ENCODE measurements at regions not wholly inside any gene's neighbourhood (a gene's known extent, or its start where the extent isn't known, plus 50 kb on each side); places are given as distances from the start of the nearest gene placed in this dataset.
"Not testable (repeated sequence)": the region's sequence is repeated elsewhere in the genome, so short reads cannot be mapped to it uniquely, and the experiment has no call there.

DNA sequence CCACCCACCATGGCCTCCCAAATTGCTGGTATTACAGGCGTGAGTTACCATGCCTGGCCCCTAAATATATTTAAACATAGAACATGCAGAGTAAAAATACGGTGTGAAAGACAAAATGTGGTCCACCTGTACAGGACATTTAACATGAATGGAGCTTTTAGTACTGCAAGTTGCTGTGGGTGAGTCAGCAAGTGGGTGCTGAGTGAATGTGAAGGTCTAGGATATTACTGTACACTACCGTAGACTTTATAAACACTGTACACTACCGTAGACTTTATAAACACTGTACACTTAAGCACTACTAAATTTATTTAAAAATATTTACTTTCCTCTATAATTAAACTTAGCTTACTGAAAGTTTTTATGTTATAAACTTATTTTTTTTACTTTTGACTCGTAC, 317.8 kb downstream of the PRDM9 start:
- TF ChIP-seq EZH2 (IDR thresholded peaks at IDR 0.05) (no peak), POLR2AphosphoS5 (IDR thresholded peaks at IDR 0.05; ENCODE audit: borderline replicate concordance, low read depth, low read length) (no peak), FOXP2 (optimal IDR thresholded peaks at IDR 0.05; ENCODE audit: control extremely low read depth, extremely low read length, insufficient read depth) (no peak)
- no peak for DNase-seq (ENCODE audit: low read depth, low spot score)
- H3K4me3 ChIP-seq: no peak overlapping the region
- H3K27ac ChIP-seq: no peak overlapping the region
- H3K9me3 ChIP-seq (ENCODE audit: low read depth, low read length): no peaks in the 10 kb centered on the region
- H3K36me3 ChIP-seq (ENCODE audit: insufficient read depth, low read length): no peaks in the 10 kb centered on the region
- no peak overlapping the region for H3K9ac ChIP-seq (ENCODE audit: insufficient read length)

DNA sequence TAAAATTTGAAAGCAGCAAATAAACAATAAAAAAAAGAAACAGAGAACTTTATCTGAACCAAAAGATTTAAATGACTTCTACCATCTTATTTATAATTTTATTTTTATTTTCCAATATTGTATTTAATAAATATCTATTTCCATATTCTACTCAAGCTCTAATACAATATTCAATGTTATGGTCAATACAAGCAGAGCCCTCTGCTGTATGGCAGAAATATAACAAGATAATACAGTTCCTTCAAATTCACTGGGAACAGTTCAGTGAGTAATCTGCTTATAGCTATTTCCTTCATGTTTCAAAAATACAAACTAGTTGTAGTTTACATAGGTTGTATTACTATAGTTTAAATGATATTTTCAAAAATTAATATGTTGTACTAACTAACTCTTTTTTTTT, 332.7 kb downstream of the PRDM9 start:
- Histone ChIP-seq H3K27ac (no peak overlapping the region), H3K9me3 (ENCODE audit: low read depth, low read length) (peaks cover 9% of the 10 kb centered on the region; the same call in 1 of the 2 replicates), H3K4me3 (no peak overlapping the region), H3K36me3 (ENCODE audit: insufficient read depth, low read length) (no peaks in the 10 kb centered on the region), H3K9ac (ENCODE audit: insufficient read length) (no peak overlapping the region)
- TF ChIP-seq EZH2 (IDR thresholded peaks at IDR 0.05): no peak
- TF ChIP-seq POLR2AphosphoS5 (IDR thresholded peaks at IDR 0.05; ENCODE audit: borderline replicate concordance, low read depth, low read length): no peak
- no peak for TF ChIP-seq FOXP2 (optimal IDR thresholded peaks at IDR 0.05; ENCODE audit: control extremely low read depth, extremely low read length, insufficient read depth)
- DNase-seq (ENCODE audit: low read depth, low spot score): no peak

DNA sequence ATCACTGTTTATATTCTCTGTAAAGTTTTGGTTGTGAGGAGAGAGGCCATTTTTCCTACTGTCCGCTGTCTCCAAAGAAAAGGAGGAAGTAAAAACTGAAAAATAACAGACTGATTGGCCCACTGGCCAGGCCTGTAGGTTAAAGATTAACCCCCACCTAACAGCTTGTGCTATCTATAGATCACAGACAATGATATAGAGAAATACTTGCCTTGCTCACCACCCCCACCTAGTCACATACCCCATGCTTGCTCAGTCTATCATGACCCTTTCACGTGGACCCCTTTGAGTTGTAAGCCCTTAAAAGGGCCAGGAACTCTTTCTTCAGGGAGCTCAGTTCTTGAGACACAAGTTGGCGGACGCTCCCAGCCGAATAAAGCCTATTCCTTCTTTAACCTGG, 357.4 kb downstream of the PRDM9 start:
- no peak overlapping the region for H3K9ac ChIP-seq (ENCODE audit: insufficient read length)
- no peak for DNase-seq (ENCODE audit: low read depth, low spot score)

DNA sequence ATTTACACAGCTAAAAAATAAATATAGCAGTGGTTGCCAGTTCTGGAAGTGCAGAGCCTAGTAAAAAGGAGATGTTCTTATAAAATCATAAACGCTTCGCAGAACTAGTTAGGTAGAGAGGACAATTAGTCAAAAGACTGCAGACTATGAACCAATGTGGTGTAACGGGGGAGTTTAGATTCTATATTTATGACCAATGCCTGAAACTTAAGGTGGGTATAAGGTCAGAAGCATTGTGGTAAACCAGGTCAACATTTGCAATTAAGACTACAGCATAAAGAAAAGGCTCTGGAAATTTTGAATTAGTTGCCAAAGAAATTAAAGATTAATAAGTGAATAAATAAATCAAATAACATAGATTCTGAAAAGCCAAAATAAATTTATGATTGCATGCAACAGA, 370.4 kb downstream of the PRDM9 start:
- Histone ChIP-seq H3K36me3 (ENCODE audit: insufficient read depth, low read length) (no peaks in the 10 kb centered on the region), H3K4me3 (no peak overlapping the region), H3K9me3 (ENCODE audit: low read depth, low read length) (no peaks in the 10 kb centered on the region), H3K27ac (no peak overlapping the region), H3K9ac (ENCODE audit: insufficient read length) (no peak overlapping the region)
- DNase-seq (ENCODE audit: low read depth, low spot score): no peak
- TF ChIP-seq FOXP2 (optimal IDR thresholded peaks at IDR 0.05; ENCODE audit: control extremely low read depth, extremely low read length, insufficient read depth) (no peak), POLR2AphosphoS5 (IDR thresholded peaks at IDR 0.05; ENCODE audit: borderline replicate concordance, low read depth, low read length) (no peak), EZH2 (IDR thresholded peaks at IDR 0.05) (no peak)

More for the DNA sequence above, 357.4 kb downstream of the PRDM9 start:
- TF ChIP-seq EZH2 (IDR thresholded peaks at IDR 0.05) (no peak), FOXP2 (optimal IDR thresholded peaks at IDR 0.05; ENCODE audit: control extremely low read depth, extremely low read length, insufficient read depth) (no peak), POLR2AphosphoS5 (IDR thresholded peaks at IDR 0.05; ENCODE audit: borderline replicate concordance, low read depth, low read length) (no peak)
- H3K4me3 ChIP-seq: no peak overlapping the region
- no peak overlapping the region for H3K27ac ChIP-seq
- H3K36me3 ChIP-seq (ENCODE audit: insufficient read depth, low read length): no peaks in the 10 kb centered on the region
- no peaks in the 10 kb centered on the region for H3K9me3 ChIP-seq (ENCODE audit: low read depth, low read length)

DNA sequence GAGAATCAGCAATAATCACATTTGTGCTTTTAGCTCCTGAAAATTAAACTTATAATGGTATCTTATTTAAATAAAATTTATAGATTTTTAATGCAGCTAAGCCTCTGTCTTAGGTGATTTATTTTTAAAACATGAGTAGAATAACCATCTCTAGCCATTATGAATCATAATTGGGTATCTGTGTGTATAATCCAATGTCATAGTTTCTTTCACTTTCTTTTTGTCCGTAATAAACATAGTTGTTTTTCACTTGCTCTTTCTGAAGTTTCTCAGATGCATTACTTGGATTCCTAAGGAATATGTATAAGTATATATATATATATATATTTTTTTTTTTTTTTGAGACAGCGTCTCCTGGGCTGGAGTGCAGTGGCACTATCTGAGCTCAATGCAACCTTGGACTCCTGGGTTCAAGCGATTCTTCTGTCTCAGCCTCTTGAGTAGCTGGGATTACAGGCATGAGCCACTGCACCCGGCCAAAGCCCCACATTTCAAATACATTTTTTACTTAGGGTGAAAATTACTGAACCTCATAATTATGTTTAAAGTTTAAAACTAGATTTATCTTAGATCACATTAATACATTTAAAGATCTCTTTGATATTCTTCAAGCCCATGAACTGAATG, 377.1 kb downstream of the PRDM9 start:
- DNase-seq (ENCODE audit: low read depth, low spot score): no peak
- H3K9me3 ChIP-seq (ENCODE audit: low read depth, low read length): no peaks in the 10 kb centered on the region
- H3K4me3 ChIP-seq: no peak overlapping the region
- H3K9ac ChIP-seq (ENCODE audit: insufficient read length): no peak overlapping the region
- no peak overlapping the region for H3K27ac ChIP-seq
- TF ChIP-seq EZH2 (IDR thresholded peaks at IDR 0.05) (no peak), POLR2AphosphoS5 (IDR thresholded peaks at IDR 0.05; ENCODE audit: borderline replicate concordance, low read depth, low read length) (no peak), FOXP2 (optimal IDR thresholded peaks at IDR 0.05; ENCODE audit: control extremely low read depth, extremely low read length, insufficient read depth) (no peak)
- no peaks in the 10 kb centered on the region for H3K36me3 ChIP-seq (ENCODE audit: insufficient read depth, low read length)

DNA sequence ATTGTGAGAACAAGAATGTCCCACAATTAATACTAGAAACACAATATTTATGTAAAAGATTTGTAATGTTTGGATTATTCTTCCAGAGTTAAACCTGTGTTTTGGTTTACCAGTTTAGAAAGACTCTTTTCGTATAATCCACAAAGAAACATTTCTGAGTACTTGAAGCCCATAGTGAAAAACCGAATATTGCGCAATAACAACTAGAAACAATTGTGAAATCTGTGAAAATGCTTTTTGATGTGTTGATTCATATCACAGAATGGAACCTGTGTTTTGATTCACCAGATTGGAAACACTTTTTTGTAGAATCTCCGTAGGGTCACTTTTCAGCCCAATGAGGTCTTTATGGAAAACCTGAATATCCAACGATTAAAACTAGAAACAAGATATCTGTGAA, 386.2 kb downstream of the PRDM9 start:
- Histone ChIP-seq H3K27ac (no peak overlapping the region), H3K4me3 (no peak overlapping the region), H3K9me3 (ENCODE audit: low read depth, low read length) (no peaks in the 10 kb centered on the region; the same call in 1 of the 2 replicates), H3K9ac (ENCODE audit: insufficient read length) (no peak overlapping the region), H3K36me3 (ENCODE audit: insufficient read depth, low read length) (no peaks in the 10 kb centered on the region)
- no peak for DNase-seq (ENCODE audit: low read depth, low spot score)
- TF ChIP-seq EZH2 (IDR thresholded peaks at IDR 0.05) (no peak), FOXP2 (optimal IDR thresholded peaks at IDR 0.05; ENCODE audit: control extremely low read depth, extremely low read length, insufficient read depth) (no peak)

DNA sequence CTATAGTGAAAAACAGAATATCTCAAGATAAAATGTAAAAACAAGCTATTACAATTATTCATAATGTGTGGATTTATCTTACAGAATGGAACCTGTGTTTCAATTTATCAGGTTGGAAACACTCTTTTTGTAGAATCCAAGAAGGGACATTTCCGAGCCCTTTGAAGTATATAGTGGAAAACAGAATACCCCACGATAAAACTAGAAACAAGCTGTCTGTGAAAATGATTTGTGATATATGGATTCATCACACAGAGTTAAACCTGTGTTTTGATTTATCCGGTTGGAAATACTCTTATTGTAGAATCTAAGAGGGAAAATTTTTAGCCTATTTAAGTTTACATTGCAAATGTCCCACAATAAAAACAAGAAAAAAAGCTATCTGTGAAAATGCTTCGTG, 388.2 kb downstream of the PRDM9 start:
- Histone ChIP-seq H3K9me3 (ENCODE audit: low read depth, low read length) (no peaks in the 10 kb centered on the region; the same call in 1 of the 2 replicates), H3K36me3 (ENCODE audit: insufficient read depth, low read length) (no peaks in the 10 kb centered on the region), H3K9ac (ENCODE audit: insufficient read length) (no peak overlapping the region), H3K4me3 (no peak overlapping the region), H3K27ac (no peak overlapping the region)
- no peak for DNase-seq (ENCODE audit: low read depth, low spot score)
- no peak for TF ChIP-seq FOXP2 (optimal IDR thresholded peaks at IDR 0.05; ENCODE audit: control extremely low read depth, extremely low read length, insufficient read depth)
- TF ChIP-seq POLR2AphosphoS5 (IDR thresholded peaks at IDR 0.05; ENCODE audit: borderline replicate concordance, low read depth, low read length): no peak
- no peak for TF ChIP-seq EZH2 (IDR thresholded peaks at IDR 0.05)

DNA sequence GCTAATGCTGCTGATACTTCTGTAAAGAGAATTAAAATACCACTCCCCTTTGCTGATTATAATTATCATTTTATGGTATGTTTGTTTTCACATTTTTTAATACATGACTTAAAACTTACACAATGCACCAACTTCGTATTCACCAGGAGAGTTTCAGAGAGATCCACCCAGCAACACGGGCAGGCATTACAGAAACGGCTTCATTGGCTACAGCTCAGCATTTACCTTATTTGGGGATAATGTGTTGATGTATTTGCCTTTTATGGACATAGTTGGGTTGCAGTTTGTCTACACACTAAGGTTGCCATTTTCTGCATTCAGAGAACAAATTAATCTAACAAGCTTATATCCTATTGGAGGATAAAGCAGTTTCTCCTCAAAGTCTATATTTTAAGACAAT, 423.6 kb downstream of the PRDM9 start:
- no peak for DNase-seq (ENCODE audit: low read depth, low spot score)
- H3K4me3 ChIP-seq: no peak overlapping the region
- no peaks in the 10 kb centered on the region for H3K36me3 ChIP-seq (ENCODE audit: insufficient read depth, low read length)
- H3K27ac ChIP-seq: no peak overlapping the region
- no peaks in the 10 kb centered on the region for H3K9me3 ChIP-seq (ENCODE audit: low read depth, low read length)
- TF ChIP-seq FOXP2 (optimal IDR thresholded peaks at IDR 0.05; ENCODE audit: control extremely low read depth, extremely low read length, insufficient read depth): no peak
- no peak for TF ChIP-seq POLR2AphosphoS5 (IDR thresholded peaks at IDR 0.05; ENCODE audit: borderline replicate concordance, low read depth, low read length)
- TF ChIP-seq EZH2 (IDR thresholded peaks at IDR 0.05): no peak
- H3K9ac ChIP-seq (ENCODE audit: insufficient read length): no peak overlapping the region

DNA sequence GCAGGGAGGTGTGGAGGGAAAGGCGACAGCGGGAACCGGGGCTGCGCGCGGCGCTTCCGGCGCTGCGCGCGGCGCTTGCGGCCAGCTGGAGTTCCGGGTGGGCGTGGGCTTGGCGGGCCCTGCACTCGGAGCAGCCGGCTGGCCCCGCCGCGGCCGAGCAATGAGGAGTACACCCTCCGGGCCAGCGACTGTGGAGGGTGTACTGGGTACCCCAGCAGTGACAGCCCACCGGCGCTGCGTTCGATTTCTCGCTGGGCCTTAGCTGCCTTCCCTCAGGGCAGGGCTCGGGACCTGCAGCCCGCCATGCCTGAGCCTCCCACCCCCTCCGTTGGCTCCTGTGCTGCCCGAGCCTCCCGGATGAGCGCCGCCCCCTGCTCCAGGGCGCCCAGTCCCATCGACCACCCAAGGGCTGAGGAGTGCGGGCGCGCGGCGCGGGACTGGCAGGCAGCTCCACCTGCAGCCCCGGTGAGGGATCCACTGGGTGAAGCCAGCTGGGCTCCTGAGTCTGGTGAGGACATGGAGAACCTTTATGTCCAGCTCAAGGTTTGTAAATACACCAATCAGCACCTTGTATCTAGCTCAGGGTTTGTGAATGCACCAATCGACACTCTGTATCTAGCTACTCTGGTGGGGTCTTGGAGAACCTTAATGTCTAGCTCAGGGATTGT, 444.0 kb downstream of the PRDM9 start:
- H3K27ac ChIP-seq; H3K36me3 ChIP-seq (ENCODE audit: insufficient read depth, low read length); H3K4me3 ChIP-seq; H3K9ac ChIP-seq (ENCODE audit: insufficient read length); DNase-seq (ENCODE audit: low read depth, low spot score); H3K9me3 ChIP-seq (ENCODE audit: low read depth, low read length): not testable (repeated sequence)

Data from SK-N-MC (cell line).